Activated CD8-positive, alpha-beta T cell treated with anti-CD3 and anti-CD28 coated beads, Interleukin-2, amount 10 ng/mL, durations not matched to agents 7 days and 5 days (primary cell): ENCODE measurements at regions not wholly inside any gene's neighbourhood (a gene's known extent, or its start where the extent isn't known, plus 50 kb on each side); places are given as distances from the start of the nearest gene placed in this dataset.
"Not testable (repeated sequence)": the region's sequence is repeated elsewhere in the genome, so short reads cannot be mapped to it uniquely, and the experiment has no call there.

Experiments used
- ATAC-seq: fragments of 150-1000 bp; cut with Tn5 transposase; one replicate; pipeline ENCODE4 v1.10.0; 2021; ENCODE audit warnings: moderate library complexity
- CTCF ChIA-PET: fragments of 350-600 bp; sonication (Branson Sonifier 250); formaldehyde crosslinking; loops from one replicate; lab custom pipeline; 2021; ENCODE audit warnings: antibody characterized with exemption; lab: Charles Lee
- POLR2A ChIA-PET: fragments of 350-600 bp; sonication (Branson Sonifier 250); formaldehyde crosslinking; loops from one replicate; lab custom pipeline; 2021; ENCODE audit warnings: antibody characterized with exemption; lab: Charles Lee
- DNase-seq: peaks from one replicate; pipeline ENCODE4 v3.0.0-alpha.2; 2020
- H3K27ac Mint-ChIP-seq: one replicate; pipeline ENCODE4 v1.8.0; 2021; ENCODE audit warnings: mild to moderate bottlenecking, mixed read lengths
- H3K27me3 Mint-ChIP-seq: one replicate; pipeline ENCODE4 v1.8.0; 2021; ENCODE audit warnings: low read depth, mixed read lengths
- H3K36me3 Mint-ChIP-seq: one replicate; pipeline ENCODE4 v1.8.0; 2021; ENCODE audit warnings: low read depth, mixed read lengths
- H3K4me1 Mint-ChIP-seq: one replicate; pipeline ENCODE4 v1.8.0; 2021; ENCODE audit warnings: low read depth, mixed read lengths
- H3K4me3 Mint-ChIP-seq: one replicate; pipeline ENCODE4 v1.8.0; 2021; ENCODE audit warnings: mild to moderate bottlenecking, mixed read lengths
- H3K9me3 Mint-ChIP-seq: one replicate; pipeline ENCODE4 v1.8.0; 2022; ENCODE audit warnings: mixed read lengths; ENCODE audit not compliant: insufficient read depth

DNA sequence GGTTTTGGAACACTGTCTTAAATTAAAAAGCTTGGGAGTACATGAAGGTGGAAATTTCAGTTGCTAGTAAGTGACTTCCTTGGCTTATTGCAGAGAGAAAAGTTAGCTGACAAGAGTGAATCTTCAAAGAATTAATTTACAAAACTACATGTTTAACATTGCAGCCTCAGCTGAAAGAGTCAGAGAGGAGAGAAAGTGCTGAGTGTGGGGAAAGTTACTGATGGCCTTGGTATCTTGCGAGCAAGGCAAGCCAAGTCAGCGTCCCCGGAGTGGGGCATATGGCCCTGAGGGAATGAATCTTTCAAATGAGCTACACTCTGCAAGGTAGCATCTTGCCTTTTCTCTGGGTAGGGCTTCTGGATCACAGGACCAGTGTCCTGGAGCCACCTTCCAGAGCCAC lies 131.3 kb downstream of the LPIN1 start:
- Mint-ChIP-seq H3K4me3 (no peak overlapping the region), H3K27me3 (peaks cover 9% of the 10 kb centered on the region), H3K4me1 (no peaks in the 10 kb centered on the region), H3K36me3 (no peaks in the 10 kb centered on the region), H3K27ac (no peak overlapping the region), H3K9me3 (no peaks in the 10 kb centered on the region)
- POLR2A ChIA-PET = no interaction called here
- CTCF ChIA-PET = no interaction called here
- ATAC-seq = no peak
- DNase-seq = peak; percentile 14

- DNase-seq, CTCF ChIA-PET, H3K4me1 Mint-ChIP-seq, POLR2A ChIA-PET, H3K9me3 Mint-ChIP-seq, H3K27me3 Mint-ChIP-seq, H3K27ac Mint-ChIP-seq, ATAC-seq, H3K4me3 Mint-ChIP-seq, H3K36me3 Mint-ChIP-seq: not testable (repeated sequence)
These were observed 138.8 kb downstream of the LPIN1 start for GRCh38 chr2:11885253-11885652.

DNA sequence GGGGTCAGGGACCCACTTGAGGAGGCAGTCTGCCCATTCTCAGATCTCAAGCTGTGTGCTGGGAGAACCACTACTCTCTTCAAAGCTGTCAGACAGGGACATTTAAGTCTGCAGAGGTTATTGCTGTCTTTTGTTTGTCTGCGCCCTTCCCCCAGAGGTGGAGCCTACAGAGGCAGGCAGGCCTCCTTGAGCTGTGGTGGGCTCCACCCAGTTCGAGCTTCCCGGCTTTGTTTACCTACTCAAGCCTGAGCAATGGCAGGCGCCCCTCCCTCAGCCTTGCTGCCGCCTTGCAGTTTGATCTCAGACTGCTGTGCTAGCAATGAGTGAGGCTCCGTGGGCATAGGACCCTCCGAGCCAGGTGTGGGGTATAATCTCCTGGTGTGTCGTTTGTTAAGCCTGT lies 140.5 kb downstream of the LPIN1 start:
- ATAC-seq, H3K9me3 Mint-ChIP-seq, H3K27me3 Mint-ChIP-seq, CTCF ChIA-PET, POLR2A ChIA-PET, H3K36me3 Mint-ChIP-seq, DNase-seq, H3K4me1 Mint-ChIP-seq, H3K27ac Mint-ChIP-seq, H3K4me3 Mint-ChIP-seq: not testable (repeated sequence)

GRCh38 chr2:11889101-11889850 lies 142.8 kb downstream of the LPIN1 start:
- Mint-ChIP-seq H3K27me3 (peaks cover 4% of the 10 kb centered on the region), H3K36me3 (no peaks in the 10 kb centered on the region), H3K4me1 (no peaks in the 10 kb centered on the region), H3K9me3 (no peaks in the 10 kb centered on the region), H3K4me3 (no peak overlapping the region), H3K27ac (no peak overlapping the region)
- ATAC-seq (no peak), DNase-seq (no peak)
- CTCF ChIA-PET = no interaction called here
- POLR2A ChIA-PET = no interaction called here

DNA sequence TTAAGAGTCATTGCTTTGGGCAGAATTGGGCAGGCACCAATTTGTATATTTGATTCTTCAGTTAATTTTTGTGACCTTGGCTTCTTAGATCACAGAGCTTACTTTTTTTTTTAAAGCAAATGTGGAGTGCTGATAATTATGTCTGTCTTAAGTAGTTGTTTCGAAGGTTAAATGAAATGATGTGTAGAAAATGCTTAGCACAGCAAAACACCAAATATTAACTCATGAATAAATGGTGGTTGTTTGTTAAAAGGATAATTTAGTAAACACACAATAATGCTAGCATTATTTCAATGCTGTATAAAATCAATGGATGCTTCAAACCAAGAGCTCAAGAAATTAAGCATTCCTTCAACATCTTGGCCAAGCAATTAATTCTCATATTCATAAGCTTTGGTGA lies 143.4 kb downstream of the LPIN1 start:
- Mint-ChIP-seq H3K27me3 (peaks cover 4% of the 10 kb centered on the region), H3K4me1 (no peaks in the 10 kb centered on the region), H3K9me3 (no peaks in the 10 kb centered on the region), H3K27ac (no peak overlapping the region), H3K36me3 (no peaks in the 10 kb centered on the region), H3K4me3 (no peak overlapping the region)
- ATAC-seq = no peak
- DNase-seq = no peak
- ChIA-PET CTCF (no interaction called here), POLR2A (no interaction called here)

DNA sequence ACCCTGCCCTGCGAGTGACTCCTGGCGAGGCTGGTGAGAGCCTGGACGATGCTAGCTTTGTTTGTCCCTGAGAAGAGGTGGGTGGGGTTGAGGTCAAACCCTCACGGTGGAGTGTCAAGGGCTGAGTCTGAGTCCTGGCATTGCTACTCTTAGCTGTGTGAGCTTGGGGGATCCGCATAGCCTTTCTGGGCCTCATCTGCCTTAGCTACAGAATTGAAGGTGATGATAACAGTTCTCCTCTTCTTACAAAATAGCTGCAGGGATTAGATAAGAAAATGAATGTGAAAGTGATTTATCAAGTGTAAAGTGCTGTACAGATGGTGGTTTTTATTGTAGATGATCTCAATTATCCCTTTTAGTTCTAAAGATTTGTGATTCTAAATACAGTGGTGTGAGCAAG lies 144.6 kb downstream of the LPIN1 start:
- Mint-ChIP-seq H3K4me3 (no peak overlapping the region), H3K36me3 (no peaks in the 10 kb centered on the region), H3K9me3 (no peaks in the 10 kb centered on the region), H3K4me1 (no peaks in the 10 kb centered on the region), H3K27me3 (no peaks in the 10 kb centered on the region), H3K27ac (no peak overlapping the region)
- DNase-seq (no peak), ATAC-seq (no peak)
- POLR2A ChIA-PET = no interaction called here
- CTCF ChIA-PET = no interaction called here

GRCh38 chr2:11891671-11892440 lies 145.4 kb downstream of the LPIN1 start:
- no peak overlapping the region for H3K4me3 Mint-ChIP-seq
- H3K36me3 Mint-ChIP-seq = no peaks in the 10 kb centered on the region
- no peak for DNase-seq
- no peaks in the 10 kb centered on the region for H3K4me1 Mint-ChIP-seq
- no peak overlapping the region for H3K27ac Mint-ChIP-seq
- no peaks in the 10 kb centered on the region for H3K27me3 Mint-ChIP-seq
- POLR2A ChIA-PET = no interaction called here
- no peak for ATAC-seq
- no peaks in the 10 kb centered on the region for H3K9me3 Mint-ChIP-seq
- CTCF ChIA-PET = no interaction called here

DNA sequence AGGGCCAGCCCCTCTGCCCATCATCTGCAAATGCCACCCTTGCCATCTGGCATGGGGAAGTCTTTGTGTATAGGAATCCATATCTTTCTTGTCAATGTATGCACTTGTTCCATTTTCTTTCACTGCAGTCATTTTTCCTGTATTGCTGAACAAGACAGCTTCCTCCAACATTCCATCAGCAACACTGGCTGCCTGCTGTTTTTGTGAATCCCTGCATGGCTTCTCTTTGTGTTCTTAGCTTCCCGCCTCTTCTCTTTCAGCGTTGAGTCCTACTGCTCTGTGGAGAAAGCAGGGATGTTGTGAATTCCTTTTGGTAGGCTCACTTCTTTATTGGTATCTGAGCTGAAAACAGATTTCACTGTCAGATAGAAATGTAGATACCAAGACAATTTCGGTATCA lies 150.0 kb downstream of the LPIN1 start:
- ChIA-PET POLR2A (no interaction called here), CTCF (no interaction called here)
- Mint-ChIP-seq H3K27ac (no peak overlapping the region), H3K36me3 (no peaks in the 10 kb centered on the region), H3K27me3 (no peaks in the 10 kb centered on the region), H3K4me1 (no peaks in the 10 kb centered on the region), H3K4me3 (no peak overlapping the region), H3K9me3 (no peaks in the 10 kb centered on the region)
- ATAC-seq (no peak), DNase-seq (no peak)

DNA sequence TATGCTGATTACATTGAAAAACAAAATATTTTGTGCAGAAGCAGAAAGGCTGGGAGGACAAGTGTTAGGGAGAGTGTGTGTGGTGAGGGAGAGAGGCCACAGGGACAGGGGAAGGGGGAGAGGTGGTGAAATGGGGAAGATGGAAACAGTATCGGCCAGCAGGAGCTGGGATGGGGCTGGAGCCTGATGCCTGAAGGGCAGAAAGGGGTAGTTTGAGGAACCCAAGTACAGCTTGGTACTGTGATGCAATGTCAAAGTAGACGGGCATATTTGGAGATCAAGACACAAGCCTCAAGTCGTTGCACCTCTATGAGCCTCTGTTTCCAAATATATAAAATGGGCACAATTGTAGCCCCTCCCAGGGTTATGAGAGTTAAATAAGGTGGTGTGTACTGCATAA lies 152.1 kb downstream of the LPIN1 start:
- no peaks in the 10 kb centered on the region for H3K27me3 Mint-ChIP-seq

DNA sequence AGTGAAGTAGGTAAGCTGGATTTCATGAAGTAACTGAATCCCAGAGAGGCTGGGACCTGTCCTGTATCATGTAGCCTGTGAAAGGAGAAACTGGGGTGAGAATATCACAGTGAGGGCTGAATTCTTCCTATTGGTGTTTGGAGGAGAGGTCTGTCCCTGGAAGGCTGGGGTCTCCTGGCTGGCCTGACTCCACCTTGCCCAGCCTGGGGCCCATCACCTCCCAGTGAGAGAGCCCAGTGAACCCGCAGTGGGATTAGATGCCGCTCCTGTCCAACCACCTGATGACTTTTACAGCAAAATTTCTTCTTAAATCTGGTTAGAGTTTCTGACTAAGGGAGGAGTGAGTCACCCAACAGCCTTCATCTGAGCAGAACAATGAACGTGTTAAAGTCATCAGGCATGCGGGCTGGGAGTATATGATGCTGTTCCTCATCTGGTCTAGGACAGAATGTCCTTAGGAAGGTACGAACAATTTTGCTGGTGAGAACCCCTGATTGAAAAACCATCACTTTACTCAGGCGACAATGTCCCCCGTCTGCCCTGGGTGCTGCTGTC lies 152.9 kb downstream of the LPIN1 start:
- no peaks in the 10 kb centered on the region for H3K27me3 Mint-ChIP-seq
- ChIA-PET CTCF (no interaction called here), POLR2A (no interaction called here)
- no peak overlapping the region for H3K4me3 Mint-ChIP-seq
- no peak overlapping the region for H3K27ac Mint-ChIP-seq
- no peak for ATAC-seq
- DNase-seq = no peak
- H3K9me3 Mint-ChIP-seq = no peaks in the 10 kb centered on the region
- no peaks in the 10 kb centered on the region for H3K4me1 Mint-ChIP-seq
- H3K36me3 Mint-ChIP-seq = no peaks in the 10 kb centered on the region

More for the DNA sequence above, 152.1 kb downstream of the LPIN1 start:
- no peak overlapping the region for H3K4me3 Mint-ChIP-seq
- no peak overlapping the region for H3K27ac Mint-ChIP-seq
- POLR2A ChIA-PET = no interaction called here
- H3K36me3 Mint-ChIP-seq = no peaks in the 10 kb centered on the region
- CTCF ChIA-PET = no interaction called here
- H3K9me3 Mint-ChIP-seq = no peaks in the 10 kb centered on the region
- ATAC-seq (no peak), DNase-seq (no peak)
- no peaks in the 10 kb centered on the region for H3K4me1 Mint-ChIP-seq

DNA sequence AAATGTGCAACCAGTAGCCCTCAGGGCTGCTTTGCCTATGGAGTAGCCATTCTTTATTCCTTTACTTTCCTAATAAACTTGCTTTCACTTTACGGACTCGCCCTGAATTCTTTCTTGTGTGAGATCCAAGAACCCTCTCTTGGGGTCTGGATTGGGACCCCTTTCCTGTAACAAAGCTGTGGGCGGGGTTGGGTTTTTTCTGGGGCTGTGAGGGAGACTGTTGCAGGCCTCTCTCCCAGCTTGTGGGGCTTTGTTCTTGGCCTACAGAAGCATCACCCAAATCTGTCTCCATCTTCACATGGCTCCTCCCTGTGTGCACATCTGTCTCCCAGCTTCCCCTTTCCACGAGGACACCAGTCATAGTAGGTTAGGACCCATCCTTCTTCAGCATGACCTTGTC lies 154.5 kb downstream of the LPIN1 start:
- POLR2A ChIA-PET, H3K27ac Mint-ChIP-seq, DNase-seq, ATAC-seq, H3K36me3 Mint-ChIP-seq, CTCF ChIA-PET, H3K9me3 Mint-ChIP-seq, H3K4me1 Mint-ChIP-seq, H3K27me3 Mint-ChIP-seq, H3K4me3 Mint-ChIP-seq: not testable (repeated sequence)

DNA sequence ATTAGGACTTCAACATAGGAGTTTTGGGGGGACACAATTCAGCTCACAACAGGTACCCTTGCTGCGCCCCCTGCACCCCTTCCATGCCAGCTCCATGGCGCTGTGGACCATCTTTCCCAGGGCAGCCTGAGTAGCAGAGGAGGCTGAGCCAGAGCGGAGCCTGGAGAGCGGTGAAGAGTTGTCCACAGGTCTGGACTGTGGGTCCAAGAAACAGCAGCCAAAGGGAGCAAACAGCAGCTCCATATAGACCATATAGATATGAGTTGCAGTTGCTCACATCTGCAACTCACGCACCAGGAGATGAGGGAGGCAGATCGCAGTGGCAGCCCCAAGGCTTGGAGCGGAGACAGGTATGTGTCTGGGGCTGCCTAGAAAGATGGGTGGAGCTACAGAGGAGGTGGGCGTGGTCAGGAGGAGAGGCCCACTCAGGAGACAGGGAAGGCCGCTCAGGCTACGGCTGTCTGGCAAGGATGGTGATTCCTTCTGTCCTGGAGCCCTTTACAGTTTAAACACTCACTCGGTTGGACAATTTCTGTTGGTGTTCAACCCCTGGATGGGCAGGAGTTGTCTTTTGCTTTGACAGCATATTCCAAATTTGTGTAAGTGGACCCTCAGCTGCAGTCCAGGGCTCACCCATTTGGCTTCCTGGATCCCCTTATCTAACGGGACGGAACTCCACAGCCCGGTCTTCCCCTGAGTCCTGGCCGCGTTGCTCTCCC lies 155.1 kb downstream of the LPIN1 start:
- no peaks in the 10 kb centered on the region for H3K4me1 Mint-ChIP-seq
- ATAC-seq = no peak
- no peak for DNase-seq
- no peaks in the 10 kb centered on the region for H3K36me3 Mint-ChIP-seq
- no peak overlapping the region for H3K4me3 Mint-ChIP-seq
- no peaks in the 10 kb centered on the region for H3K9me3 Mint-ChIP-seq
- ChIA-PET POLR2A (no interaction called here), CTCF (no interaction called here)
- no peaks in the 10 kb centered on the region for H3K27me3 Mint-ChIP-seq
- no peak overlapping the region for H3K27ac Mint-ChIP-seq
